ENCODE measurements at regions not wholly inside any gene's neighbourhood (a gene's known extent, or its start where the extent isn't known, plus 50 kb on each side); places are given as distances from the start of the nearest gene placed in this dataset.
"Not testable (repeated sequence)": the region's sequence is repeated elsewhere in the genome, so short reads cannot be mapped to it uniquely, and the experiment has no call there.

DNA sequence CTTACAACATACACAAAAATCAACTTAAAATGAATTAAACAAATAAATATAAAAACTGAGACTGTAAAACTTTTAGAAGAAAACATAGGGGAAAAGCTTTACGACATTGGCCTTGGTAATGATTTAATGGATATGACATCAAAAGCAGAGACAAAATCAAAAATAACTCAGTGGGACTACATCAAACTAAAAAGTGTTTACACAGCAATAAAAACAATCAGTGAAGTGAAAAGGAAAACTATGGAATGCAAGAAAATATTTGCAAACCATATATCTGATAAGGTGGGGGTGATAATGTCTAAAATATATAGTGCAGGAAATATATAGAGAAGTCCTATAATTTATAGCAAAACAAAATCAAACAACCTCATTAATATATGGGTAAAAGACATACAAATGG lies 364.4 kb upstream of the INTU start:
- no peak for DNase-seq

- not testable (repeated sequence) for DNase-seq
Measured at GRCh38 chr4:127277023-127277422, 355.7 kb upstream of the INTU start.

GRCh38 chr4:127284236-127284635 lies 348.5 kb upstream of the INTU start:
- DNase-seq = no peak

GRCh38 chr4:127291316-127291715 lies 341.4 kb upstream of the INTU start:
- DNase-seq = no peak

GRCh38 chr4:127293496-127293895 lies 339.3 kb upstream of the INTU start:
- DNase-seq = no peak

GRCh38 chr4:127304356-127304755 lies 328.4 kb upstream of the INTU start:
- DNase-seq = no peak

DNA sequence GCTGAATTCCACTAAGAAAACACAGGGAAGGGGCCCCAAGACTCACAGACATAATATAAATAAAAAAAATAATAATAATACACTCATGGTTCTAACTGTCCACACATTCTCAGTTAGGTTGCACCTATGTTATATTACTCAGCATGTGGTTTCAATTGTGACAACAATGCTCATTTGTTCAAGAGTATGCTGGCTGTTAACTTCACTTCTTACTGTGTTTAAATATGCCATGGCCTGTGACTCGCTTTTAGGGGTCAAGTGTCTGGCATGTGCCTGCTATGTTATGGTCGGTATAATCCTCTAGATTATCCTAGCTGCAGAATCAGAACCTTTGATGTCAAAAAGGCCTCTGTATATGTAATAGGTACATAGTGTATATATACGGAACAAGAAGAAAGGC lies 324.8 kb upstream of the INTU start:
- DNase-seq = no peak

DNA sequence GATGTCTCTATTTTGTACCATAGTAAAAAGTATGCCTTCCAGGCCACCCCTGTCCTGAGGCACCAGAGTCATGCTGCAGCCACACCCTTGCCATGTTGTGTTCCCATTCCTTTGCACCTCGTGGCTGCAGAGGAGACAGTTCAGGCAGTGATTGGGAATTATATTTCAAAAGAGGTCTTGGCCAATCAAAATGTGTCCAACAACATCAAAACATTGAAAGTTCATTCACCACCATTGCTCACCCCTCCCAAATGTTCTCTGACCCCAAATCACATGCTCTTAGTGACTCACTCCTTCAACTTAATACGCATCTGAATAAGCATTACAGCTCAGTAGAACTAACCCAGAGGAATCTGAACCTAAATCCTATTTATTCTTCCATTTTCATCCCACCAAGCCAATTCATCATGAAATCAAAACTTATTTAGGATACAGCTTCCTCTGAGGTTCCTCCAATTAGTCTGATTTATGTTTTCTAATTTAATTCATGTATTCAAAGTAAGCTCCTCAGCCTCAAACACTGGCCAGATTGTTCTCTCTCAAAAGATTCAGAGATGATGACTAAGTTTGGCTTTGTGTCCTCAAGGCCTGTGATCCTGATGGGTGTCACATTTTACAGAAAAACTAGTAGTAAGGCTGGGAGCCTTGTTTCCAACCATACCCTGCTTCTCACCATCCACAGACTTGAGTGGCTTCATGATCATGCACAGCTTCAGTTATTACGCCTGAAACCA lies 323.2 kb upstream of the INTU start:
- no peak for DNase-seq

DNA sequence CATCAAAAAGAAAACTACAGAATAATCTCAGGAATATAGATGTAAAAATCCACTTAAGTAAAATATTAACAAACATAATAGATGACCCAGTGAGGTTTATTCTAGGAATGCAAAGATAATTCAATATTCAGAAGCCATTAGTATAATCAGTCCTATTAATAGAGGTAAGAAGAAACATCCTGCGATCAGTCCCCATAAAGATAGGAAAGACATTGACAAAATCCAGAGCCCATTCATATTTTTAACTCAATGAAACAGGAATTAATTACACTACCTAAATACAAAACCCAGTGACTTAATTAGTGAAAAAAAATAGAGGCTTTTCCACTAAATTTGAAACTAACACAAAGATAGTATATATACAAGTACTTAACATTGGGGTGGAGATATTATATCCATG lies 321.4 kb upstream of the INTU start:
- no peak for DNase-seq

GRCh38 chr4:127311924-127312323 lies 320.8 kb upstream of the INTU start:
- DNase-seq = no peak

GRCh38 chr4:127313767-127314166 lies 319.0 kb upstream of the INTU start:
- no peak for DNase-seq

GRCh38 chr4:127327491-127327890 lies 305.3 kb upstream of the INTU start:
- no peak for DNase-seq

GRCh38 chr4:127335073-127335620 lies 297.6 kb upstream of the INTU start:
- no peak for DNase-seq

DNA sequence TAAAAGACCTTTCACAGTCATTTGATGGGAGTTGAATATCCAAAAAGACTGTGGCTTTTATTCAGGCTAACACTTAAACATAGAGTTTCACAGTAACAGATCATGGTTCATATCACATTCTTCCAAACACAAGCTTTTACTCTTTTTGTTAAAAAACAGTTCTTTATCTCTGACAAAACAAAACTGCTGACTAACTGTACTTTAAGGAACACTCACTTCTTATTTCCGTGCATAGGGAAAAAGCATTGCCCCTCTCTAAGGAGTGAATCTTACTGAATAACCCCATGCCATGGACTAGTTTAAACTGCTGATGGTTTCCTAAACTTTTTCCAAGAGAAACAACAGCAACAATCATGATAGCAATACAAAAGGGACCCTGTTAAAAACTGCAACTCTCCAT lies 297.0 kb upstream of the INTU start:
- DNase-seq = no peak

GRCh38 chr4:127343123-127343522 lies 289.6 kb upstream of the INTU start:
- DNase-seq = not testable (repeated sequence)

DNA sequence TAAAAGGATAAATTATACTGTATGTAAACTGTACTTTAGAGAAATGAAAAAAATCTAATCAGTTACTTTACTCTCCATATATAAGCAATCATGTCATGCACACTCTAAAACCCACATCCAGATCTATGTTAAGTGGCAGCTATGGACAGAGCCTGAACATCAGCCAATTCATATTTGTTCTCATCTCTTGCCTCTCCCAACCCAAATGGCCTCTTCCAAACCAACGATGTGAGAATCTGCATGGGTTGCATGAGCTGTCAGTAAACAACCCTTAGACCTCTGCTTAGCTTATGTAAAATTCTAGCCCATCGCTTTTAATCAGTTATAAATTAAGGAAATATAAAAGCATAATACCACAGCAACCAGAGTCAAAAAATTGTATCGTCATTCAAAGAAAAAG lies 288.7 kb upstream of the INTU start:
- no peak for DNase-seq

- DNase-seq = no peak
Measured at GRCh38 chr4:127347936-127348335, 284.8 kb upstream of the INTU start.

- DNase-seq = no peak
Measured at GRCh38 chr4:127352220-127353113, 280.3 kb upstream of the INTU start.

DNA sequence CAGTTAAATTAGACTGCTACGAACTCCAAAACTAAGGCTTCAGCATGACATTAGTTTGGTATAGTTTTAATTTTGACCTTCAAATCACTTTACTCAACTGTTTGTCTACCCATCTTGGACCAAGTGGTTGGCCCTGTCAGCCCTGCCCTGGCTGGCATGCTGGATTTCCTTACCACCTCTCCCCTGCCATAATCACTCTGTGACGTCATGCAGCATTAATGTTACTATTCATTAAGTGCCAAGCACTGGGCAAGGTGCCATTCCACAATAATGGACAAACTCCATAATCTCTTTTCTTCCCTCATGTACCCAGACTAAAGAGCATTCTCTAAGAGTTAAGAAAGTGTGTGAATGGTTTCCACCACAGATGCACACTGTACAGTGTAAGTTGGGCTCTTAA lies 277.0 kb upstream of the INTU start:
- DNase-seq = no peak

GRCh38 chr4:127357765-127358164 lies 275.0 kb upstream of the INTU start:
- no peak for DNase-seq

DNA sequence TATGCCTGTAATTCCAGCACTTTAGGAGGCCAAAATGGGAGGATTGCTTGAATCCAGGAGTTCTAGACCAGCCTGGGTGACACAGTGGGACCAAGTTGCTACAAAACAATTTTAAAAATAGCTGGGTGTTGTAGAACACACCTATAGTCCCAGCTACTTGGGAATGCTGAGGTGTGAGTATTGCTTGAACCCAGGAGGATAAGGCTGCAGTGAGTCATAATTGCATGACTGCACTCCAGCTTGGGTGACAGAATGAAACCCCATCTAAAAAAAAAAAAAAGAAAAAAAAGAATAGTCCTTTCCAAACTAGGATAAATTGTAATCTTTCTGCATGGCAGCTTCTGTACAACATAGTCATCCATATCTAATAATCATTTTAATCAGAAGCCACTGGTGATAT lies 270.1 kb upstream of the INTU start:
- no peak for DNase-seq

DNA sequence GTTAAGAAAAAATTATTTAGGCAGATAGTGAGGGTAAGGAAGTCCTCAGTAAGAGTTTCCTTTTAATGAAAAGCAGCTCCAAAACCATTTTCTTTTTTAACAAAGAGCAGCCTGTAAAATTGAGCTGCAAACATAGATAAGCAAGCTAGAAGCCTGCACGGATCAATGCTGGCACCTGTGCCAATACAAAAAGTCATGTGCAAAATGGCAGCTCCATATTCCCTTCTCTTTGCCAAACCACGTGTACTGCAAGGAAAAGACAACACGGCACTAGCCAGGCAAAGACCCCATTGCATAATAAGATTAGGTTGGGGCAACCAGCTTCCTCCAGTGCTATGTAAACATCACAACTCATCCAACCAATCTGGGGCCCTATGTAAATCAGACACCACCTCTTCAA lies 268.4 kb upstream of the INTU start:
- no peak for DNase-seq

GRCh38 chr4:127364911-127365310 lies 267.8 kb upstream of the INTU start:
- no peak for DNase-seq

DNA sequence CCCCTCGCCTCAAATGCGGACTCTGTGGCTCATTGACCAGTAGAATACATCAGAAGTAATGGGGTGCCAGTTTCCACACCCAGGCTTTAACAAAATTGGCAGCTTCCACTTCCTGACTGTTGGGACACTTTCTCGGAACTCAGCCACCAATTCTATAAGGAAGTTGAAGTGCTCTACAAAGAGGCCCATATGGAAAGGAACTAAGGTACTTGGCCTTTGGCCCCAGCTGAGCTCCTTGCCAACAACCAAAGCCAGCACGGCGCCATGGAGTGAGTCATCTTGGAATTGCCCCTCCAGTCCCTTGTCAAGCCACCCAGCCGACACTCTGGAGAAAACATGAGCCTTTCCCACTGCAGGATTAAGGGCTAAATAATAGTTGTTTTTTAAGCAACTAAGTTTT lies 262.2 kb upstream of the INTU start:
- no peak for DNase-seq

Data from NCI-H1930 (cell line).